MM.1S (cell line): ENCODE measurements at regions not wholly inside any gene's neighbourhood (a gene's known extent, or its start where the extent isn't known, plus 50 kb on each side); places are given as distances from the start of the nearest gene placed in this dataset.

Experiments used
- CTCF ChIP-seq: fragments of 300-600 bp; sonication (generic); IDR thresholded peaks from 2 replicates; pipeline ENCODE4 v1.5.1; 2016; ENCODE audit warnings: antibody characterized with exemption, low read length, mixed read lengths
- EZH2 ChIP-seq: fragments of 300-600 bp; sonication (generic); optimal IDR thresholded peaks from 2 replicates; pipeline ENCODE3; 2017; ENCODE audit warnings: low read depth, mild to moderate bottlenecking, antibody characterized with exemption, low read length, mixed read lengths
- EZH2phosphoT487 ChIP-seq: fragments of 300-600 bp; sonication (generic); IDR thresholded peaks from 2 replicates; pipeline ENCODE4 v1.6.1; 2018; ENCODE audit warnings: antibody characterized with exemption, low read length

GRCh38 chr1:195731385-195731784 is 876.9 kb downstream of the KCNT2 start:
- no peak for TF ChIP-seq CTCF
- no peak for TF ChIP-seq EZH2
- TF ChIP-seq EZH2phosphoT487: no peak
